Osteocyte (in vitro differentiated cells): ENCODE measurements at regions not wholly inside any gene's neighbourhood (a gene's known extent, or its start where the extent isn't known, plus 50 kb on each side); places are given as distances from the start of the nearest gene placed in this dataset.
A peak's percentile ranks its signal among the peaks of the same experiment; 100 is the strongest.
"Not testable (repeated sequence)": the region's sequence is repeated elsewhere in the genome, so short reads cannot be mapped to it uniquely, and the experiment has no call there.

Experiments
- DNase-seq: peaks from one replicate; pipeline ENCODE4 v3.0.0; 2021; ENCODE audit warnings: mixed read lengths; ENCODE audit not compliant: unreplicated experiment; ENCODE audit errors: extremely low spot score
- H3K27ac Mint-ChIP-seq: one replicate; pipeline ENCODE4 v1.8.0; 2021; ENCODE audit warnings: mild to moderate bottlenecking, mixed read lengths; ENCODE audit not compliant: unreplicated experiment
- H3K27me3 Mint-ChIP-seq: one replicate; pipeline ENCODE4 v1.8.0; 2021; ENCODE audit warnings: mixed read lengths; ENCODE audit not compliant: unreplicated experiment
- H3K36me3 Mint-ChIP-seq: one replicate; pipeline ENCODE4 v1.8.0; 2021; ENCODE audit warnings: mixed read lengths; ENCODE audit not compliant: unreplicated experiment
- H3K4me1 Mint-ChIP-seq: one replicate; pipeline ENCODE4 v1.8.0; 2021; ENCODE audit warnings: mixed read lengths; ENCODE audit not compliant: unreplicated experiment
- H3K4me3 Mint-ChIP-seq: one replicate; pipeline ENCODE4 v1.8.0; 2021; ENCODE audit warnings: mild to moderate bottlenecking, moderate library complexity, mixed read lengths; ENCODE audit not compliant: unreplicated experiment
- H3K9me3 Mint-ChIP-seq: one replicate; pipeline ENCODE4 v1.8.0; 2021; ENCODE audit warnings: mixed read lengths; ENCODE audit not compliant: unreplicated experiment
- TF ChIP-seq, protein P1 (sequence below): fragments of 200-600 bp; sonication (generic); IDR thresholded peaks from 2 replicates; pipeline ENCODE4 v1.5.0; 2021; ENCODE audit warnings: antibody characterized with exemption, mild to moderate bottlenecking, moderate library complexity

DNA sequence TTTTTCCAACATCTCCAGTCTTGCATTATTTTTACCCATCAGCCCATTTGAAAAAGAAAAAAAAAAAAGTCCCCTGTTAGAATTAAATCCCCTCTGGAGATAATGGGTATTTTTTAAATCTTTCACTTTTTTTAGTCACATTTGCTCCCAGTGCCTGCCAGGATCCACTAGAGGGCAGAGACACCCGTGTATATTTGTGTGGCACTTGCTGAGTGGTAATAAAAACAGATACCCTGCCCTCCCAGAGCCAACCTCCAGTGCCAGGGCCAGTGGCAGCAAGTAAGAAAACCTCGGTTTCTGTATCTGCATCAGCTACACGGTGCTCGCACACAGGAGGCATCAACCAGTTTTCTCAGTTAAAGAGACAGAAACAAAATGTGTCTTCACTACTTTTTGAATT is 135.1 kb upstream of the DUSP22 start:
- peaks cover 38% of the 10 kb centered on the region for H3K27me3 Mint-ChIP-seq
- not testable (repeated sequence) for H3K4me3 Mint-ChIP-seq
- TF ChIP-seq, protein P1, sequence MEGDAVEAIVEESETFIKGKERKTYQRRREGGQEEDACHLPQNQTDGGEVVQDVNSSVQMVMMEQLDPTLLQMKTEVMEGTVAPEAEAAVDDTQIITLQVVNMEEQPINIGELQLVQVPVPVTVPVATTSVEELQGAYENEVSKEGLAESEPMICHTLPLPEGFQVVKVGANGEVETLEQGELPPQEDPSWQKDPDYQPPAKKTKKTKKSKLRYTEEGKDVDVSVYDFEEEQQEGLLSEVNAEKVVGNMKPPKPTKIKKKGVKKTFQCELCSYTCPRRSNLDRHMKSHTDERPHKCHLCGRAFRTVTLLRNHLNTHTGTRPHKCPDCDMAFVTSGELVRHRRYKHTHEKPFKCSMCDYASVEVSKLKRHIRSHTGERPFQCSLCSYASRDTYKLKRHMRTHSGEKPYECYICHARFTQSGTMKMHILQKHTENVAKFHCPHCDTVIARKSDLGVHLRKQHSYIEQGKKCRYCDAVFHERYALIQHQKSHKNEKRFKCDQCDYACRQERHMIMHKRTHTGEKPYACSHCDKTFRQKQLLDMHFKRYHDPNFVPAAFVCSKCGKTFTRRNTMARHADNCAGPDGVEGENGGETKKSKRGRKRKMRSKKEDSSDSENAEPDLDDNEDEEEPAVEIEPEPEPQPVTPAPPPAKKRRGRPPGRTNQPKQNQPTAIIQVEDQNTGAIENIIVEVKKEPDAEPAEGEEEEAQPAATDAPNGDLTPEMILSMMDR = peak; percentile 42

DNA sequence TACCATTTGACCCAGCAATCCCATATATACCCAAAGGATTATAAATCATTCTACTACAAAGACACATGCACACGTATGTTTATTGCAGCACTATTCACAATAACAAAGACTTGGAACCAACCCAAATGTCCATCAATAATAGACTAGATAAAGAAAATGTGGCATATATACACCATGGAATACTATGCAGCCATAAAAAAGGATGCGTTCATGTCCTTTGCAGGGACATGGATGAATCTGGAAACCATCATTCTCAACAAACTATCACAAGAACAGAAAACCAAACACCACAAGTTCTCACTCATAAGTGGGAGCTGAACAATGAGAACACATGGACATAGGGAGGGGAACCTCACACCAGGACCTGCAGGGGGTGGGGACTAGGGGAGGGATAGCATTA is 130.6 kb upstream of the DUSP22 start:
- H3K27me3 Mint-ChIP-seq = peaks cover 22% of the 10 kb centered on the region
- not testable (repeated sequence) for DNase-seq, H3K4me1 Mint-ChIP-seq, H3K36me3 Mint-ChIP-seq, H3K27ac Mint-ChIP-seq, H3K9me3 Mint-ChIP-seq, H3K4me3 Mint-ChIP-seq

More for the DNA sequence above, 135.1 kb upstream of the DUSP22 start:
- H3K36me3 Mint-ChIP-seq, DNase-seq, H3K9me3 Mint-ChIP-seq, H3K27ac Mint-ChIP-seq, H3K4me1 Mint-ChIP-seq: not testable (repeated sequence)

DNA sequence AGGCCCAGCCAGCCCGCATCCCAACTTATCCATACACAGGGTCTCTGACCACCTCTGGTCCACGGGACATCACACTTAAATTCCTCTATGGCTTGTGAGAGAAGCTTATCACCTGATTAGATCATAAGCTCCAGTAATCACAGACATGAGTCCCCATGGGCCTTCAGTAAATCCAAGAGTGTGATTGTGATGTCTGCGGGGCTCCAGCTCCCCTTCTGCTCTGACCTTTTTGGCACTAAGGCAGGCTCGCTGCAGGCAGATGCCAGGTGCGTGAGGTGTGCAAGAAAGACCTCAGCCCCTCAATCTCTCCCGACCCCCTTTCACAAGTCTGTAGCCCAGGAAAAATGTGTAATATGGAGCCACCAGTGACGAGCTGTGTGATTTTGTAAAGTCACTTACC is 127.6 kb upstream of the DUSP22 start:
- no peaks in the 10 kb centered on the region for H3K9me3 Mint-ChIP-seq
- H3K27me3 Mint-ChIP-seq = peaks cover 25% of the 10 kb centered on the region

DNA sequence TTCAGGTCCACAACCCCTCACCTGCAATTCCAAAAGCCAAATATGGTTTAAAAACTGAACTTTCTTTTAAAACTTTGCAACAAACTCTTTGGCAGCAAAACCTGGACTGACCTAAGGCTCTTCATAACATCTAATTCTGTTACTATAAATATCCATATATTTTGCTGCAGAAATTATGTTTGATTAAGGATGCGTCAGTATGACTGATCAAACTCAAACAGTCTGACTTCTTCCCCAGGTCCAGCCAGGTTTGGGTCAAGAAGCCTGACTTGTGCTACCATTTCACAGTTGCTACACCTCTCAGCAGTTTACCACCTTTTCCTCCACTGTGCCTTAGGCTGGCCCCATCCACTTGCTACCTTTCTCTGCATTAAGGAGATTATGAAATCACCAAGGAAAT is 127.0 kb upstream of the DUSP22 start:
- H3K27ac Mint-ChIP-seq = no peak overlapping the region
- no peak for DNase-seq
- H3K4me3 Mint-ChIP-seq = no peak overlapping the region
- H3K36me3 Mint-ChIP-seq = no peaks in the 10 kb centered on the region
- peaks cover 24% of the 10 kb centered on the region for H3K27me3 Mint-ChIP-seq
- TF ChIP-seq, protein P1 = no peak
- H3K4me1 Mint-ChIP-seq = no peaks in the 10 kb centered on the region
- H3K9me3 Mint-ChIP-seq = no peaks in the 10 kb centered on the region

More for the DNA sequence above, 127.6 kb upstream of the DUSP22 start:
- H3K27ac Mint-ChIP-seq = no peak overlapping the region
- TF ChIP-seq, protein P1 = no peak
- DNase-seq = no peak
- H3K36me3 Mint-ChIP-seq = no peaks in the 10 kb centered on the region
- no peak overlapping the region for H3K4me3 Mint-ChIP-seq
- no peaks in the 10 kb centered on the region for H3K4me1 Mint-ChIP-seq

DNA sequence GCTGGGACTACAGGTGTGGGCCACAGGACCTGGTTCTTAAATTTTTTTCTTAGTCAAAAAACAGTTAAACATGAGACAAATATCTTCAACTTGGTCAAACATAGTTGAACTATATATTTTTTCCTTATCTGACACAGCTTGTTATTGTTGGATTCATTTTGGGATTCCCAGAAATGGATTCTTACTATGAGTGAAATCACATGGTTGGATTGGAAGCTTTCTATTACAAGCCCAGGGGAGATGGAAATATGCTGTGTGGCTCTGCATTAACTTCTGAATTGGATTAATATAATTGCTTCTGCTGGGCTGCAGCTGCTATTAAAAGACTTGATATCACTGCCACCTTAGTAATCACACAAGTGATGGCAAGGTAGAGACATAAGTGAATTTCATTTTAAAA is 126.4 kb upstream of the DUSP22 start:
- Mint-ChIP-seq H3K9me3 (no peaks in the 10 kb centered on the region), H3K4me3 (no peak overlapping the region), H3K4me1 (no peaks in the 10 kb centered on the region), H3K27ac (no peak overlapping the region), H3K27me3 (peaks cover 29% of the 10 kb centered on the region), H3K36me3 (no peaks in the 10 kb centered on the region)
- TF ChIP-seq, protein P1 = no peak
- no peak for DNase-seq

DNA sequence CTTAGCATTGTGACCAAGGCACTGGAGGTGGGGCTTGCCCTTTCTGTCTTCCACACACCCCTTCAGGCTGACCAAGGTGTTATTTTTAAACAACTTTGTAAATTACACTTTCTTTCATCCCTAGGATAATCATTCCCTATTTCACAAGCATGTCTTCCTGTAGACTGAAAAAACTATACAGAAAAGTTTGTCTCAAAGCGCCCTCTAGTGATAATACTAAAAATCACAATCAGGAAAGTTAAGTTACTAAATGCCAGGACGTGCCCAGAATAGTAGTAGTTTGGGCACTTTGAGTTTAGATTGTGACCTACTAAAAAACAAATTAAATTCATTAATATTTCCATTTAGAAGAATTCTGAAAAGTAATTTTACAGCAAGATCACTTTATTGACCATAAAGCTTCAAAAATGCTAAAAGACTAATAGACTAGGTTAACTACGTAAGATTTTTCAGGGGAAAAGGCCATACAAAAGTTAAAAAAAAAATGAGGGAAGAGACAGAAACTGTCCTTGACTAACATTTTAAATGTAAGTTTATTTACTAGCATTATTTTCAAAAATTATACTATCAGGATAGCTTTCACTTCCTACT is 123.3 kb upstream of the DUSP22 start:
- TF ChIP-seq, protein P1 = peak; percentile 65
- no peaks in the 10 kb centered on the region for H3K4me1 Mint-ChIP-seq
- no peak overlapping the region for H3K4me3 Mint-ChIP-seq
- H3K27me3 Mint-ChIP-seq = peaks cover 28% of the 10 kb centered on the region
- H3K9me3 Mint-ChIP-seq = no peaks in the 10 kb centered on the region
- H3K27ac Mint-ChIP-seq = no peak overlapping the region
- H3K36me3 Mint-ChIP-seq = no peaks in the 10 kb centered on the region
- no peak for DNase-seq
